K562 (cell line): ENCODE measurements at regions not wholly inside any gene's neighbourhood (a gene's known extent, or its start where the extent isn't known, plus 50 kb on each side); places are given as distances from the start of the nearest gene placed in this dataset.

Experiments
- CTCFL ChIP-seq: IDR thresholded peaks from 2 replicates; pipeline ENCODE4 v1.6.1; 2011; ENCODE audit warnings: borderline replicate concordance, low read depth, mild to moderate bottlenecking, moderate library complexity, low read length; ENCODE audit not compliant: insufficient read depth, poor library complexity, severe bottlenecking
- CUX1 ChIP-seq: fragments of 200-800 bp; sonication (Bioruptor generic); IDR thresholded peaks from 2 replicates; pipeline ENCODE4 v1.6.1; 2016; ENCODE audit warnings: missing genetic modification characterization, missing compliant biosample characterization
- E4F1 ChIP-seq: fragments of 250-450 bp; sonication (Bioruptor Pico); IDR thresholded peaks from 2 replicates; pipeline ENCODE4 v1.5.0; 2021; ENCODE audit warnings: mild to moderate bottlenecking, borderline replicate concordance
- KHSRP ChIP-seq: fragments of 450-650 bp; IDR thresholded peaks from 2 replicates; pipeline ENCODE4 v1.6.1; 2017
- MTA1 ChIP-seq: fragments of 450-650 bp; IDR thresholded peaks from 2 replicates; pipeline ENCODE4 v1.6.1; 2017; ENCODE audit warnings: borderline replicate concordance
- MXD1 ChIP-seq: fragments of 250-450 bp; sonication (Bioruptor Pico); IDR thresholded peaks from 2 replicates; pipeline ENCODE4 v1.8.0; 2021; ENCODE audit warnings: borderline replicate concordance, mild to moderate bottlenecking, moderate library complexity; ENCODE audit not compliant: poor library complexity, severe bottlenecking
- NFIX ChIP-seq: fragments of 250-450 bp; sonication (Bioruptor Pico); IDR thresholded peaks from 2 replicates; pipeline ENCODE4 v1.4.0; 2020; ENCODE audit warnings: low read depth, mild to moderate bottlenecking, moderate library complexity
- SNAPC5 ChIP-seq: fragments of 250-450 bp; sonication (Bioruptor Pico); IDR thresholded peaks from 2 replicates; pipeline ENCODE4 v1.8.0; 2021; ENCODE audit warnings: moderate library complexity, mild to moderate bottlenecking, inconsistent platforms
- SNRNP70 ChIP-seq: fragments of 200-400 bp; formaldehyde crosslinking; optimal IDR thresholded peaks from 2 replicates; pipeline ENCODE3; 2017; ENCODE audit warnings: low read depth, low read length
- TARDBP ChIP-seq: fragments of 450-650 bp; IDR thresholded peaks from 2 replicates; pipeline ENCODE4 v1.6.1; 2016
- TBL1XR1 ChIP-seq, 2 experiments: IDR thresholded peaks; 2 replicates each; pipeline ENCODE4 v1.6.1; 2012; ENCODE audit warnings: improper control_type of control experiment in 2 of 2, low read length in 2 of 2, mild to moderate bottlenecking in 1 of 2

- TF ChIP-seq SNAPC5 (CRISPR knock-in tag): 0 out of 2 replicates have a peak, but pooled peaks have one; percentile 14
- TF ChIP-seq NFIX (CRISPR knock-in tag): no peak
- no peak for TF ChIP-seq CUX1 (CRISPR knock-in tag)
- no peak for TF ChIP-seq MTA1
- no peak for TF ChIP-seq TARDBP
- TF ChIP-seq TBL1XR1 (IDR thresholded peaks at IDR 0.05; ENCODE audit: low read length in 2 of 2): no peak
- TF ChIP-seq CTCFL: no peak
- no peak for TF ChIP-seq MXD1
- no peak for TF ChIP-seq KHSRP
- no peak for TF ChIP-seq SNRNP70
- TF ChIP-seq E4F1: no peak
Observed at GRCh38 chr3:152205097-152205593, 63.6 kb upstream of the MBNL1 start (continued).
